DOHH2 (cell line): ENCODE measurements at regions not wholly inside any gene's neighbourhood (a gene's known extent, or its start where the extent isn't known, plus 50 kb on each side); places are given as distances from the start of the nearest gene placed in this dataset.

Experiments used
- H3F3A ChIP-seq: fragments of 200-600 bp; sonication (generic), shearing (Covaris generic); 2 replicates; pipeline ENCODE4 v1.6.0; 2016; ENCODE audit warnings: antibody characterized with exemption, mild to moderate bottlenecking; ENCODE audit not compliant: control insufficient read depth, insufficient read depth
- H3K27ac ChIP-seq: fragments of 200-600 bp; sonication (generic); 2 replicates; pipeline ENCODE4 v1.5.1; 2014; ENCODE audit warnings: low read depth, mild to moderate bottlenecking, low read length, moderate library complexity
- H3K27me3 ChIP-seq: fragments of 200-600 bp; sonication (generic); 2 replicates; pipeline ENCODE4 v1.6.1; 2014; ENCODE audit warnings: mild to moderate bottlenecking, low read length, mixed read lengths; ENCODE audit not compliant: control insufficient read depth
- H3K36me3 ChIP-seq: fragments of 200-600 bp; sonication (generic); 2 replicates; pipeline ENCODE4 v1.6.1; 2014; ENCODE audit warnings: mild to moderate bottlenecking, low read length, moderate library complexity, mixed read lengths; ENCODE audit not compliant: control insufficient read depth
- H3K4me1 ChIP-seq: fragments of 200-600 bp; sonication (generic); 2 replicates; pipeline ENCODE4 v1.6.1; 2014; ENCODE audit warnings: mild to moderate bottlenecking, low read length, mixed read lengths; ENCODE audit not compliant: control insufficient read depth
- H3K4me2 ChIP-seq: fragments of 200-600 bp; sonication (generic); 2 replicates; pipeline ENCODE4 v1.6.0; 2014; ENCODE audit warnings: mild to moderate bottlenecking, low read length, moderate library complexity
- H3K4me3 ChIP-seq: fragments of 200-600 bp; sonication (generic); 2 replicates; pipeline ENCODE4 v1.5.1; 2014; ENCODE audit warnings: mild to moderate bottlenecking, low read length, mixed read lengths
- H3K79me2 ChIP-seq: fragments of 200-600 bp; sonication (generic); 2 replicates; pipeline ENCODE4 v1.6.1; 2014; ENCODE audit warnings: mild to moderate bottlenecking, low read length, mixed read lengths; ENCODE audit not compliant: control insufficient read depth
- H3K9me2 ChIP-seq: fragments of 200-600 bp; sonication (generic); replicated peaks from 2 replicates; pipeline ENCODE4 v1.6.1; 2014; ENCODE audit warnings: mild to moderate bottlenecking, low read length, mixed read lengths; ENCODE audit not compliant: control insufficient read depth
- H3K9me3 ChIP-seq: fragments of 200-600 bp; sonication (generic); 2 replicates; pipeline ENCODE4 v1.6.1; 2014; ENCODE audit warnings: antibody characterized with exemption, low read length, mixed read lengths; ENCODE audit not compliant: control insufficient read depth, insufficient read depth
- H4K20me1 ChIP-seq: fragments of 200-600 bp; sonication (generic); 2 replicates; pipeline ENCODE4 v1.6.0; 2014; ENCODE audit warnings: low read depth, mild to moderate bottlenecking, antibody characterized with exemption, low read length, moderate library complexity; ENCODE audit not compliant: control insufficient read depth, insufficient read depth
- EZH2phosphoT487 ChIP-seq: fragments of 200-600 bp; sonication (generic); IDR thresholded peaks from 2 replicates; pipeline ENCODE4 v1.6.1; 2017; ENCODE audit warnings: borderline replicate concordance, mild to moderate bottlenecking, antibody characterized with exemption, low read length, moderate library complexity, mixed read lengths
- TF ChIP-seq, protein P1 (sequence below): fragments of 200-600 bp; sonication (generic); IDR thresholded peaks from one replicate; pipeline ENCODE4 v1.5.1; 2014; ENCODE audit warnings: antibody characterized with exemption, mild to moderate bottlenecking, low read depth, low read length; ENCODE audit not compliant: poor library complexity, severe bottlenecking

DNA sequence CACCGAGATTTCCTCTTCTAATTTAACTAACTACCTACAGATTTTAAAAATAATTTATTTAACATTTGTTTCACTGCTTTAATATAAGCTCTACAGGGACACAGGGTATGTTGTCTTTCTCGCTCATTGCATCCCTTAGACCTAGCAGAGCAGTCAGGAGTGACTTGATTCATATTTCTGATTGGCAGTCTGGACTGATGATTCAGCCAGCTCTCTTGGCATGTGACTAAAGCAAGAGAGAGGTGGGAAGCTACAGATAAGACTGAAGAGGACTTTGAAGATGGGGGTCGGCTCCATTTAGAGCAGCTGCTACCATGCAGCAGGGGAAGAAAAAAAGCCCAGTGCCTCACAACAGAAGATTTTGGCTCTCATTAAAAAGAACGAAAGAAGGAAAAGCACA, 173.4 kb upstream of the STK32A start:
- Histone ChIP-seq H3F3A (no peaks in the 10 kb centered on the region), H3K27me3 (no peaks in the 10 kb centered on the region), H3K4me2 (no peak overlapping the region), H4K20me1 (no peaks in the 10 kb centered on the region), H3K4me1 (no peaks in the 10 kb centered on the region), H3K9me3 (no peaks in the 10 kb centered on the region), H3K36me3 (no peaks in the 10 kb centered on the region), H3K9me2 (no peaks in the 10 kb centered on the region), H3K27ac (no peak overlapping the region), H3K4me3 (no peak overlapping the region), H3K79me2 (no peaks in the 10 kb centered on the region)
- TF ChIP-seq, protein P1, sequence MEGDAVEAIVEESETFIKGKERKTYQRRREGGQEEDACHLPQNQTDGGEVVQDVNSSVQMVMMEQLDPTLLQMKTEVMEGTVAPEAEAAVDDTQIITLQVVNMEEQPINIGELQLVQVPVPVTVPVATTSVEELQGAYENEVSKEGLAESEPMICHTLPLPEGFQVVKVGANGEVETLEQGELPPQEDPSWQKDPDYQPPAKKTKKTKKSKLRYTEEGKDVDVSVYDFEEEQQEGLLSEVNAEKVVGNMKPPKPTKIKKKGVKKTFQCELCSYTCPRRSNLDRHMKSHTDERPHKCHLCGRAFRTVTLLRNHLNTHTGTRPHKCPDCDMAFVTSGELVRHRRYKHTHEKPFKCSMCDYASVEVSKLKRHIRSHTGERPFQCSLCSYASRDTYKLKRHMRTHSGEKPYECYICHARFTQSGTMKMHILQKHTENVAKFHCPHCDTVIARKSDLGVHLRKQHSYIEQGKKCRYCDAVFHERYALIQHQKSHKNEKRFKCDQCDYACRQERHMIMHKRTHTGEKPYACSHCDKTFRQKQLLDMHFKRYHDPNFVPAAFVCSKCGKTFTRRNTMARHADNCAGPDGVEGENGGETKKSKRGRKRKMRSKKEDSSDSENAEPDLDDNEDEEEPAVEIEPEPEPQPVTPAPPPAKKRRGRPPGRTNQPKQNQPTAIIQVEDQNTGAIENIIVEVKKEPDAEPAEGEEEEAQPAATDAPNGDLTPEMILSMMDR: no peak
- TF ChIP-seq EZH2phosphoT487: no peak

DNA sequence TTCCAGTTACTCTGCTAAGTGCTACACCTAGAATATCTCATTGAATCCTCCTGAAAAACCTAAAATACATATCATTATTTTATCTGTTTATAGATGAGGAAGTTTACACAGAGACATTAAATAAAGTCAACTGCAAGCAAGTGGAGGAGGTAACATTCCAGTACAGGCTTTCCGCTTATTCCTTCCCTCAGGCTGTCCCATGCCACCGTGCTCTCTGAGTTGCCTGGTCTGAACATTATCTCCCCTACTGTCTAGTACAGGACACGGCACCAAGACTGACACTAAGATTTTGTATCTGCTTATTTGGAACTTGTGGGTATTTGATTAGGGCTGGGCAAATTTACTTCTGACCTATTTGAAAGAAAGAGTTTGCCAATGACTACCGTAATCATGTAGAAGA, 172.4 kb upstream of the STK32A start:
- H3K79me2 ChIP-seq: no peaks in the 10 kb centered on the region
- TF ChIP-seq, protein P1: no peak
- TF ChIP-seq EZH2phosphoT487: no peak

DNA sequence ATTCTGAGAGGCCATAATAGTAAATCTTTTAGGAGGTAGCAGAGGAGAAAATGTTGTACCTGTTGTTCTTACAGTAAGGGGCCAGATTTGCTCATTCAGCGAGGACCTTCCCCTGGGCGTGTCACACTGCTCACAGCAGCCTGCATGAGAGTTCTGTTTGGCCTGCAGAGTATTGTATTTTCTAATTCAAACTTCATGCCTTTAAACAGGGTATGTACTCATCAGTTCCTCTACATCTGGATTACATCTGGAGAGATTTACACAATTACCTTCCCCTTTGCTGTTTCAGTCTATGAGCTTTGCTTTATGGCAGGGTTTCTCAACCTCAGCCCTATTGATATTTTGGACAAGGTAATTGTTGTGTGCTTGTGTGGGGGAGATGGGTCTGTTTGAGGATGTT, 170.9 kb upstream of the STK32A start:
- Histone ChIP-seq H3K9me3 (no peaks in the 10 kb centered on the region), H3K27ac (no peak overlapping the region), H4K20me1 (no peaks in the 10 kb centered on the region), H3K9me2 (no peaks in the 10 kb centered on the region), H3F3A (no peaks in the 10 kb centered on the region), H3K4me3 (no peak overlapping the region), H3K36me3 (no peaks in the 10 kb centered on the region), H3K27me3 (no peaks in the 10 kb centered on the region), H3K4me1 (no peaks in the 10 kb centered on the region), H3K4me2 (no peak overlapping the region), H3K79me2 (no peaks in the 10 kb centered on the region)
- no peak for TF ChIP-seq EZH2phosphoT487
- TF ChIP-seq, protein P1: no peak

More for the DNA sequence above, 172.4 kb upstream of the STK32A start:
- no peaks in the 10 kb centered on the region for H4K20me1 ChIP-seq
- H3K4me2 ChIP-seq: no peak overlapping the region
- no peaks in the 10 kb centered on the region for H3K4me1 ChIP-seq
- H3K27ac ChIP-seq: no peak overlapping the region
- H3K9me2 ChIP-seq: no peaks in the 10 kb centered on the region
- H3F3A ChIP-seq: no peaks in the 10 kb centered on the region
- no peaks in the 10 kb centered on the region for H3K9me3 ChIP-seq
- H3K4me3 ChIP-seq: no peak overlapping the region
- no peaks in the 10 kb centered on the region for H3K36me3 ChIP-seq
- no peaks in the 10 kb centered on the region for H3K27me3 ChIP-seq

DNA sequence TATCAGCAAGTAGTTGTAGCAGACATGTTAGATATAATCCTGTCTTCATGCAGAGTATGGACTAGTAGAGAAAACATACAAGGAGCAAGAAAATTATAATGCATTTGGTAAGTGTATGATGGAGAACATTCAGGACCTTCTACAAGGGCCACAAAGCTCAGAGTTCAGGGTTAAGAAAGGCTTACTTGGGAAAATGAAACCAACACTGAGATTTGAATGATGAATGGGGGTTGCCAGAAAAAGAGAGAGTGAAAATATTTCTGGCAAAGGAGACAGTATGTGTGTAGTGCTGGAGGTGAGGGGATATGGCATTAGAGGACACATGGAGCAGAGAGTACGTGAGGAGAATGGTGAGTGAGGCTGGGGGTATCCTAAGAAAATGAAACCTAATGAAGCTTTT, 169.8 kb upstream of the STK32A start:
- TF ChIP-seq, protein P1: no peak
- no peak for TF ChIP-seq EZH2phosphoT487
- no peak overlapping the region for H3K27ac ChIP-seq
- no peaks in the 10 kb centered on the region for H3K36me3 ChIP-seq
- H3K27me3 ChIP-seq: no peaks in the 10 kb centered on the region
- H3K4me2 ChIP-seq: no peak overlapping the region
- no peaks in the 10 kb centered on the region for H3K9me2 ChIP-seq
- H3F3A ChIP-seq: no peaks in the 10 kb centered on the region
- no peaks in the 10 kb centered on the region for H3K9me3 ChIP-seq
- H3K4me1 ChIP-seq: no peaks in the 10 kb centered on the region
- H3K4me3 ChIP-seq: no peak overlapping the region
- no peaks in the 10 kb centered on the region for H4K20me1 ChIP-seq
- no peaks in the 10 kb centered on the region for H3K79me2 ChIP-seq
